ENCODE measurements at regions not wholly inside any gene's neighbourhood (a gene's known extent, or its start where the extent isn't known, plus 50 kb on each side); places are given as distances from the start of the nearest gene placed in this dataset.
"Not testable (repeated sequence)": the region's sequence is repeated elsewhere in the genome, so short reads cannot be mapped to it uniquely, and the experiment has no call there.

DNA sequence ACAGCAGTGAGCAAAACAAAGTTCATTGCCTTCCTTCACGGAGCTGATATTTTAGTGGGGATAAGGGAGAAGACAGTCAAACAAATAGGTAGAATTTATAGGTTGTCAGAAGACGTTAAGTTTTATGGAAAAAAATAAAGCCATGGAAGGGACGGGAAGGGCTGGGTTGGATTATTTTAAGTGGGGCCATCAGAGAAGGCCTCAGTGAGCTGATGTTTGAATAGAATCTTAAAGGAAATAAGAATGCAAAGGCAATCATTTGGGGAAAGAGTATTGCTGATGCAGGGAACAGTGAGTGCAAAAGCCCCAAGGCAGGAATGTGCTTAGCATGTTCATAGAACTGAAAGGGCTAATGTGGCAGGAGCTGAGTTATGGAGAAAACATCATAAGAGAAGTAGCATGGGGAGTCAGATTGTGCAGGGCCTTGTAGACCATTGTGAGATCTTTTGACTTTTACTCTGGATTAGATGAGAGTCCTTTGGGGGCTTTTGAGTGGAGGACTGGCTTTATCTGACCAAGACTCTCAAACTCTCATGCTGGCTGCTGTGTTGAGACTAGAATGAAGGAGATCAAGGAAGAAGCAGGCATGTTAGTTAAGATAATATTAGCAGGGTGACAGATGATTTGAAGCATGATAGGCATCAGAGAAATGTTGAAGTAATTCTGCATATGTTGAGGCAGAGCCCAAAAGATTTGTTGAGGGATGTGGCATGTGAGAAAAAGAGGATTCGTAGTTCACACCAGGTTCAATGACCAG lies 104.5 kb upstream of the TPTE start:
- TF ChIP-seq SIN3A (conservative IDR thresholded peaks at IDR 0.05 in 1 of 2, IDR thresholded peaks at IDR 0.05 in 1 of 2; ENCODE audit: low read depth in 1 of 2, low read length in 2 of 2); CBX5 (IDR thresholded peaks at IDR 0.05; ENCODE audit: low read depth, low read length); EP300 (IDR thresholded peaks at IDR 0.05; ENCODE audit: borderline replicate concordance in 1 of 2, low read depth in 2 of 2, low read length in 2 of 2); SP1 (IDR thresholded peaks at IDR 0.05; ENCODE audit: low read depth, low read length); HDAC2 (IDR thresholded peaks at IDR 0.05; ENCODE audit: borderline replicate concordance in 1 of 2, low read depth in 2 of 2, low read length in 2 of 2); RFX5 (IDR thresholded peaks at IDR 0.05; ENCODE audit: borderline replicate concordance, low read depth, low read length); SRF (IDR thresholded peaks at IDR 0.05; ENCODE audit: low read depth, low read length); CHD2 (IDR thresholded peaks at IDR 0.05; ENCODE audit: low read length); JUND (IDR thresholded peaks at IDR 0.05; ENCODE audit: low read length); JUN (IDR thresholded peaks at IDR 0.05; ENCODE audit: low read depth, low read length); GABPA (IDR thresholded peaks at IDR 0.05; ENCODE audit: borderline replicate concordance, insufficient read depth, low read length); TAF1 (IDR thresholded peaks at IDR 0.05; ENCODE audit: low read depth, low read length): not testable (repeated sequence)
- TF ChIP-seq, protein P1, sequence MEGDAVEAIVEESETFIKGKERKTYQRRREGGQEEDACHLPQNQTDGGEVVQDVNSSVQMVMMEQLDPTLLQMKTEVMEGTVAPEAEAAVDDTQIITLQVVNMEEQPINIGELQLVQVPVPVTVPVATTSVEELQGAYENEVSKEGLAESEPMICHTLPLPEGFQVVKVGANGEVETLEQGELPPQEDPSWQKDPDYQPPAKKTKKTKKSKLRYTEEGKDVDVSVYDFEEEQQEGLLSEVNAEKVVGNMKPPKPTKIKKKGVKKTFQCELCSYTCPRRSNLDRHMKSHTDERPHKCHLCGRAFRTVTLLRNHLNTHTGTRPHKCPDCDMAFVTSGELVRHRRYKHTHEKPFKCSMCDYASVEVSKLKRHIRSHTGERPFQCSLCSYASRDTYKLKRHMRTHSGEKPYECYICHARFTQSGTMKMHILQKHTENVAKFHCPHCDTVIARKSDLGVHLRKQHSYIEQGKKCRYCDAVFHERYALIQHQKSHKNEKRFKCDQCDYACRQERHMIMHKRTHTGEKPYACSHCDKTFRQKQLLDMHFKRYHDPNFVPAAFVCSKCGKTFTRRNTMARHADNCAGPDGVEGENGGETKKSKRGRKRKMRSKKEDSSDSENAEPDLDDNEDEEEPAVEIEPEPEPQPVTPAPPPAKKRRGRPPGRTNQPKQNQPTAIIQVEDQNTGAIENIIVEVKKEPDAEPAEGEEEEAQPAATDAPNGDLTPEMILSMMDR (IDR thresholded peaks at IDR 0.05; ENCODE audit: control extremely low read depth in 1 of 3, insufficient read depth in 1 of 3, low read depth in 1 of 3, low read length in 3 of 3): not testable (repeated sequence)
- TF ChIP-seq, protein P2, sequence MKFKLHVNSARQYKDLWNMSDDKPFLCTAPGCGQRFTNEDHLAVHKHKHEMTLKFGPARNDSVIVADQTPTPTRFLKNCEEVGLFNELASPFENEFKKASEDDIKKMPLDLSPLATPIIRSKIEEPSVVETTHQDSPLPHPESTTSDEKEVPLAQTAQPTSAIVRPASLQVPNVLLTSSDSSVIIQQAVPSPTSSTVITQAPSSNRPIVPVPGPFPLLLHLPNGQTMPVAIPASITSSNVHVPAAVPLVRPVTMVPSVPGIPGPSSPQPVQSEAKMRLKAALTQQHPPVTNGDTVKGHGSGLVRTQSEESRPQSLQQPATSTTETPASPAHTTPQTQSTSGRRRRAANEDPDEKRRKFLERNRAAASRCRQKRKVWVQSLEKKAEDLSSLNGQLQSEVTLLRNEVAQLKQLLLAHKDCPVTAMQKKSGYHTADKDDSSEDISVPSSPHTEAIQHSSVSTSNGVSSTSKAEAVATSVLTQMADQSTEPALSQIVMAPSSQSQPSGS (IDR thresholded peaks at IDR 0.05; ENCODE audit: low read length): not testable (repeated sequence)

Data from H1 (cell line).